GM19468 (cell line): ENCODE measurements at regions not wholly inside any gene's neighbourhood (a gene's known extent, or its start where the extent isn't known, plus 50 kb on each side); places are given as distances from the start of the nearest gene placed in this dataset.

Source experiments
- ATAC-seq: cut with Tn5 transposase; IDR thresholded peaks from one replicate; pipeline ENCODE4 v1.9.1; 2021; ENCODE audit warnings: mild to moderate bottlenecking, moderate library complexity, moderate number of reproducible peaks; ENCODE audit not compliant: unreplicated experiment; ENCODE audit errors: extremely low read depth

DNA sequence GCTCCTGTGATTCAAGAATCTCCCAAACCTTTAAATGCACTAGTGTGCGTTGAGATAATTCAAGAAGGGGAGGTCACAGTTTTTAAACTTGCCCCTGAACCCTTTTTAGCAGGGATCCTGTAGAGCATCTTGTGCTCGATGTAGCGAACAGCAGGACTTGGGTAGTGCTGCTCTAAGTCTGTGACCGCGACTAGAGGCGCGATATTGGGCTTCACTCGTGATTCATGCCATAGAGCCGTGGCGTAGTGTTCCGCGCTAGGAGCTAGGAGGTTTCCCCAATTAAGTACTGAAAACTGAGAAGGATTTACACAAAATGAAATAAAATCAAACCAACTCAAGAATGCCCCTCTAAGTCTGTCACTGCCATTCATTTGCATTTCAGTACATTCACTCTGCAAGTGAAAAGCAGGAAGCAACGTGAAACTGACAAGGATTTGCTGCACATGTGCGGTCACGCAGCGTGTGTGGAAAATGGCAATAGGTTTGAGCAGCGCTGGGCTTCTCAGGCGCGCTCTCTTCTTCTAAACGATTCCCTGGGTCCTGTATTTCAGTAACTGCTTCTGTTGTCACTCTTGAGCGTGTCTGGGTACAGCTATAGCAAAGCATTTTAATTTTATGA is 1135.9 kb upstream of the WWC1 start:
- no peak for ATAC-seq

- ATAC-seq: no peak
Measured at GRCh38 chr5:167156446-167156845, 1135.0 kb upstream of the WWC1 start.

DNA sequence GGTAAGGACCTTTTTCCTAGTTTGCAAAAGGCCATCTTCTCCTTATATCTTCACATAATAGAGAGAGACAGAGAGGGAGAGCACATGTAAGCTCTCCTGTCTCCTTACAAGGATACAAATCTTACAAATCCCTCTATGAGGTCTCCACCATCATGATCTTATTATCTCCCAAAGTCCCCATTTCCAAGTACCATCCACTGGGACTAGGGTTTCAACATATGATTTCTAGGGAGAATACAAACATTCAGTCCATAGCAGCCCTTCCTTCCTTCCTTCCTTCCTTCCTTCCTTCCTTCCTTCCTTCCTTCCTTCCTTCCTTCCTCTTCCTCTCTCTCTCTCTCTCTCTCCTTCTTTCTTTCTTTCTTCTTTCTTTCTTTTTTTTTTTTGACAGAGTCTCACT is 1132.9 kb upstream of the WWC1 start:
- no peak for ATAC-seq

DNA sequence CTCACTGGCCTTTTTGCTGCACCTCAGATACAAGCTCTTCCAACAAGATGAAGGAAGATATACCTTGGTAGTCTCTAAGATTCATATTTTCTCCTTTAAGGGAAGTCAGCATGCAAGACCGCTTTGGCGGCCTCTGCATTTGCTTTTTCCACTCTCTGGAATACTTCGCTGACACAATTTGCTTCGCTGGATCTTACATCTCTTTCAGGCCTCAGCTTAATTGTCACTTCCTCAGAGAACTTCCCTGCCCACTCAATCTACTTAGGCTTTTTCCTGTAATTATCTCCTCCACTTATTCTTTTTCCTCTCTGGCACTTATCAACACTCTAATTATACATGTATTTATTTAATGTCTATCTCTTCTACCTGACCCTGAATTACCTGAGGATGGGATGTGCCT is 1131.1 kb upstream of the WWC1 start:
- ATAC-seq: no peak

DNA sequence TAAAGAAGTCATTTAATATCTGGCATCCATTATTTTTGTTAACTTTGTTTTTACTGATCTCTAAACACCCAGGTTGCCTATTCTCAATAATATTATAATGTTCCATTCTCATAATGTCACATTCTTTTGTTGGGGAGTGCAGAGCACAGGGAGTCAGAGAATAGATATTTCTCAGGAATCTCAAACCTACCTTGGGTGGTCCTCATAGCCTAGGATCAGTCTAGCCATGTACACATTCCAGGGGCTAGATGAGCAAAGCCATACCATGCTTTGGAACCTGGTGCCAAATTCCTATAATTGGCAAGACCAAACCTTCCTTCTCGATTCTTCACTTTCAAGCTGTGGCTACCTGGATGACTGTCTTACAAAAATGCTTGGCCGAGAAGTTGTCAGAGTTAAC is 1124.7 kb upstream of the WWC1 start:
- ATAC-seq: no peak

- no peak for ATAC-seq
Measured at GRCh38 chr5:167167191-167167795, 1124.2 kb upstream of the WWC1 start.

- ATAC-seq: no peak
Measured at GRCh38 chr5:167168971-167169370, 1122.5 kb upstream of the WWC1 start.

- no peak for ATAC-seq
Measured at GRCh38 chr5:167171056-167171455, 1120.4 kb upstream of the WWC1 start.

DNA sequence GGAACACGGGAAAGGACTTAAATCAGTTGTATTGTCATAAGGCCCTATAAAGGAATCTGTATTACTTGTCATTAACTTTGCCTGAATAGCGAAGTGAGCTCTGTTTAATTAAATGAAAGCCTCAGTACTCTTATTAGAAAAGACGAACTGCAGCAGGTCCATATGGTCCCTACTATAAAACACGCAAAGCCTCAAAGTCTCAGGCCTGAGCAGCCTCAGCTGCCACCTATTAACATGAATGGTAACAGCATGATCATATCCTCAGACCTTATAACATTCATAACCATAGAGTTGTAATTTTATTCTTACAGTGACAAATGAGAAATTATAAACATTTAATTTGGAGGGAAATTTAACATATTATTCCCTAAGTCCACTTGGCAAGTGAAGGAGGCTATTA is 1113.7 kb upstream of the WWC1 start:
- no peak for ATAC-seq

DNA sequence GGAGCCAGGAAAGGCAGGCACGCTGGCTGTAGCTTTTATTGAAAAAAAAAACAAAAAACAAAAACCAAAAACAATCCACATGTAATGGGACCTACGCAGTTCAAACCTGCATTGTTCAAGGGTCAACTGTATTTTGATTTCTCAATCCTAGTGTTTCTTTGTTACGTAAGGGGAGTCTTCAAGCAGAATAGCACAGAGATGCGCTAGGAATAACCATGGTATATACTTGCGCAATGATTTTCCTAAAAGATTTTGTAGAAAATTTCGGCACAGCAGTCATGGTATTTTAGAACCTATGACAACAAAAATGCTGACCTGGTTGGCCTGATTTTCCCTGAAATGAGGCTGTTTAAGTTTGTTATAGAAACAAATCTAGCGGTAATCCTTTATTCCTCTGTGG is 1110.5 kb upstream of the WWC1 start:
- no peak for ATAC-seq

- ATAC-seq: no peak
Measured at GRCh38 chr5:167205881-167206280, 1085.6 kb upstream of the WWC1 start.

DNA sequence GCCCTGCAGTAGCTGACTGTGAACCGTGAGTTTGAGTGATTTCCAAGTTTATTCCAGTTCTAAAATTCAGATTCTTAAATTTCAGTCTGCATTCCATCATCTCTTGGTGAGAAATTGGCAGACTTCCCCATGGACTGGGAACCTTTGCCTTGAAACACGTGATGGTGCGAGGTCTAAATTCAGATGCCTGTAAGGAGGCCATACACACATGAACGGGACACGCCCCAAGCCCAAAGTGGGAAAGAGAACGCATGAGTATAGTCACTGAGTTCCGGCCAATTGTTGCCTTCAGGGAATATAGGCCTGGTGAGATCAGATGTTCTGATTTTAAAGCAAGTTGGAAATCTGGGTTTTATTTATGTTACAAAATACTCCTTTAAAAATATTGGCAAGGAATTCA is 1084.4 kb upstream of the WWC1 start:
- no peak for ATAC-seq

GRCh38 chr5:167208911-167209310 is 1082.5 kb upstream of the WWC1 start:
- no peak for ATAC-seq

GRCh38 chr5:167217097-167217743 is 1074.2 kb upstream of the WWC1 start:
- ATAC-seq: no peak

DNA sequence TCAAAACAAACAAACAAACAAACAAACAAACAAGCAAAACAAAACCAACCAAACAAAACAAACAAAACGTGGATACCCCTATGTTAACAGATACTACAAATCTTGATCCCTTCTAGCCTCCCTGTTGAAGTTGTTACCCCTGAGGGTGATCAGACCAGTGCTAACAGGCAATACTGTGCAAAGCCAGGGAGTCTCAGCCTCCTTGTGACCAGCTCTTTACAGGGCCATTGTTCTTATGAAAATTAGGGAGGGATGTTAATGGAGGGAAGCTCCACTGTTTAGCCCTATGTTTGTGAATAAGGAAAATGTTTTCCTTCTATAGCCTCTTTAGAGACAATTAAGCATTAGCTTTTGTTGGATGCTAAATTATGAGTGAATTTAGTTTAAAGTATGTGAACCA is 1072.1 kb upstream of the WWC1 start:
- ATAC-seq: no peak

GRCh38 chr5:167226386-167226785 is 1065.1 kb upstream of the WWC1 start:
- no peak for ATAC-seq

DNA sequence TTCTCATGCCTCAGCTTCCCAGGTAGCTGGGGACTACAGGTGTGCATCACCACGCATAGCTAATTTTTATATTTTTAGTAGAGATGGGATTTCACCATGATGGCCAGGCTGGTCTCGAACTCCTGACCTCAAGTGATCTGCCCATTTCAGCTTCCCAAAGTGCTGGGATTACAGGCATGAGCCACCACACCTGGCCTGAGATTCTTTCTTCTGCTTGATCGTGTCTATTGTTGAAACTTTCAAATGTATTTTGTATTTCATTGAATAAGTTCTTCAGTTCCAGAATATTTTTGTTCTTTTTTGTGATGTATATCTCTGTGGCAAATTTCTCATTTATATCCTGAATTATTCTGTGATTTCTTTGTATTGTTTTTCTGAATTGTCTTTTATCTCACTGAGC is 1063.3 kb upstream of the WWC1 start:
- ATAC-seq: no peak

DNA sequence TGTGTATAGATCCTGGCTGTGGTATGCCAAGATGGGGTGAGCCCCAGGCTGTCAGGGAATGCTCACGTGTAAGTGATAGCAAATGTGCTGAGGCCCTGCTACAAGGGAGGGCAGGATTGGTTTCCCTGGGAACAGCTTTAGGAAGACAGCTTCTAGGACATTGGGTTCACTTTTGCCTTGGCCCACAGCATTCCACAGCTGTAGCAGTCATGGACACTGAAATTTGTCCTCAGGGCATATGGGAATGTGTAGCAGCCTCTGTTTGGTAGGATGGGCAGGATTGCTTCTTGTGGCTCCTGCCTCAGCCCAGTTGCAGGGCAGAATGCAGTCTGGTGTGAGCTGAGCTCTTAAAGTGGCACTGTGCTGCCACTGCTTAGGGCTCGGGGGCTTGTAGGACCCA is 1061.7 kb upstream of the WWC1 start:
- ATAC-seq: no peak

GRCh38 chr5:167230414-167230813 is 1061.0 kb upstream of the WWC1 start:
- ATAC-seq: no peak

DNA sequence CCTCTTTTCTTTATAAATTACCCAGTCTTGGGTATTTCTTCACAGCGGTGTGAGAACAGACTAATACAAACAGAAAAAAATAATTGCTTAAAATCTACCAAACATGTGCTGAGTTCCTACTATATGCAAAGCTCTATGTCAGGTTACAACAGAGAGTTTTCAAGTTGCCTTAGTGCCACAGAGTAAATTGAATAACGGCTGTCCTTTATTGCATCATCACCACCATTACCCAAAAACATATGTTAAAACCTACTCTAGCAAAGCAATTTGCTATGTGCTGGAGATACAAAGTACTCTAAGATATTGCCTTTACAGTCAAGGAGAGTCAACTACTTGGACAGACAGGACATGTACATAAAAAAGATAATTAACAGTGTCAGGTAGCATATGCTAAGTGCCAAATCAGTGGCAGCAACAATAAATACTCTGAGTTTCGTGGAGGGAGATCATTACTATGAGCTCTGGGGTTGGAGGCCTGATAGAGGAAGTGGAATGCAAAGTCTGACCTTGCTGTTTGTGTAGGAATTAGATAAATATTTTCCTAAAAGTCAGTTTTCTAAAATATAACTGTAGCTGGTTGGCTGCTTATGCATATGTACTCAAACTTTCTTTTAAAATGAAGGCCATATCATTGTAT is 1058.7 kb upstream of the WWC1 start:
- no peak for ATAC-seq

DNA sequence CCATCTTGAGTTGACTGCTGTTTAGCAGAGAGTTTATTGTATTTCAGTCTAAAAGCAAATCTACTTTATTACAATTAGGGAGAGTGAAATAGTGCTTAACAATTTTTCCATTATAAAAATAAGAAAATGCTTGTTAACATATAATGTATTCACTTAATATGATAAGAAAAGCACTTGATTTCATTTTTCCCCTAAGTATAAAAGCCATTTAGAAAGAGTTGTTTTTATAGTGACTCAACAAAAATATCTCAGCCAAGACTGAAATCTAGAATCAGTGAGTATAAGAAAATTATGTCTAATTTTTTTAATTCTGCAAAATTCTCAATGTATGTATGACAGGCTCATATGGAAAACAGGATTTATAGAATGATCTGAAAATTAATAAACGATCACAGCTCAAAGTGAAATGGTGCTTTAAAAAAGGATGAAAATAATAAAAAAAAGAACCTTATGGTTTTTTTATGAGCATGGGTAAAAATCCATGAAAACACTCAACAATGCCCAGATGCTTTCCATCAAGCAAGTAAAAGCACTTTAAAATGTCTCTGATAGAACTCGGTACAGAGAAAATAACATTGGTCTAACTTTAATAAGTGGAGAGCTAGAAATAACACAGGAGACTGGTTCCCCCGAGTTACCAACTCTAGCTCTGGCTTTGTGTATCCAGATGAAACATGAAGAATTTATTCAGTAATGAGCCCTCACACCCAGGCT is 1057.8 kb upstream of the WWC1 start:
- ATAC-seq: no peak
